ENCODE measurements at regions not wholly inside any gene's neighbourhood (a gene's known extent, or its start where the extent isn't known, plus 50 kb on each side); places are given as distances from the start of the nearest gene placed in this dataset.

DNA sequence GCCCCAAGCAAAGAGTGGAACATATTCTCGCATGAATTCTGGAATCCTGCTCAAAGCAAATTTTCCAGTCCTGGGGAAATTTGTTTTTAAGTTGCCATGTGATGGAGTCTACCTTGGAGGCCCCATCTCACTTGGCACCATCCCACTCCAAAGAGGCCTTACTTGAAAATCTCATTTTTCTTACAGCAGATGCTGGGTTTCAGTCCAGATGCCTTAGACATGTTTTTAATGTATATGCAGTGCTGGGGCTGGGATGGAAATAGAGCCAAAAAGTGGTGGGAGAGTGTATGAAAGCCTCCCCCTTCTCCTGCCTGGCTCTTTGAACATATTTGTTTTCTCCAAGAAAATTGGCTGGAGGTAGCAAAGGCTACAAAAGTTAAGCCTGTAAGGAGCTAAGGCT, 493.7 kb downstream of the ENC1 start:
- Histone ChIP-seq H3K14ac (ENCODE audit: insufficient read length) (no peak overlapping the region), H3K79me2 (ENCODE audit: control insufficient read depth in 1 of 2, insufficient read depth in 2 of 2, low read length in 2 of 2) (no peaks in the 10 kb centered on the region), H3K27me3 (replicated peaks in 1 of 4; ENCODE audit: control insufficient read depth in 3 of 4, extremely low read depth in 1 of 4, insufficient read depth in 3 of 4, low read length in 3 of 4) (no peaks in the 10 kb centered on the region), H3K9me3 (ENCODE audit: insufficient read depth in 2 of 2, low read depth in 1 of 2, low read length in 1 of 2) (no peaks in the 10 kb centered on the region), H2AFZ (ENCODE audit: low read length) (no peak overlapping the region), H2BK15ac (ENCODE audit: low read length) (no peak overlapping the region), H4K8ac (ENCODE audit: extremely low read depth, insufficient read depth, low read length) (no peak overlapping the region), H4K20me1 (replicated peaks in 1 of 2; ENCODE audit: control insufficient read depth in 1 of 2, insufficient read depth in 2 of 2, low read length in 2 of 2) (no peaks in the 10 kb centered on the region), H2BK120ac (replicated peaks; ENCODE audit: low read depth, low read length) (no peak overlapping the region), H2BK20ac (ENCODE audit: low read length) (no peak overlapping the region), H3K79me1 (ENCODE audit: low read depth, low read length) (no peaks in the 10 kb centered on the region), H2BK12ac (ENCODE audit: low read depth, low read length) (no peak overlapping the region), H3K36me3 (ENCODE audit: control insufficient read depth in 2 of 4, insufficient read depth in 4 of 4, low read length in 3 of 4) (no peaks in the 10 kb centered on the region), H2AK5ac (ENCODE audit: low read depth, low read length) (no peak overlapping the region), H3K23me2 (ENCODE audit: low read depth, low read length) (0 out of 2 replicates have a peak, but pooled peaks cover 4% of the 10 kb centered on the region), H4K91ac (replicated peaks; ENCODE audit: insufficient read length, low read length) (no peak overlapping the region), H3K4me2 (ENCODE audit: insufficient read depth in 1 of 2, low read depth in 2 of 2, low read length in 2 of 2) (no peak overlapping the region), H3K18ac (ENCODE audit: extremely low read depth, low read length) (no peak overlapping the region), H3K27ac (ENCODE audit: low read depth, low read length) (no peak overlapping the region), H3K9ac (replicated peaks in 1 of 4; ENCODE audit: extremely low read depth in 1 of 4, low read depth in 3 of 4, low read length in 3 of 4) (no peak overlapping the region), H3K4me3 (ENCODE audit: extremely low read depth in 1 of 4, insufficient read depth in 2 of 4, low read depth in 3 of 4, low read length in 4 of 4) (no peak overlapping the region), H4K5ac (ENCODE audit: insufficient read length, low read depth, low read length) (no peak overlapping the region), H3K4me1 (replicated peaks in 1 of 4; ENCODE audit: control insufficient read depth in 3 of 4, insufficient read depth in 4 of 4, low read length in 3 of 4) (no peaks in the 10 kb centered on the region), H3K56ac (replicated peaks; ENCODE audit: insufficient read length, low read depth, low read length) (no peak overlapping the region), H3K4ac (replicated peaks; ENCODE audit: insufficient read length, low read depth, low read length) (no peak overlapping the region), H3K23ac (ENCODE audit: insufficient read length) (no peak overlapping the region), H2BK5ac (ENCODE audit: low read depth, low read length) (no peak overlapping the region)
- POLR2A ChIA-PET (ENCODE audit: partially characterized antibody), result interaction anchor here (0.7 kb wide), 1 partner anchor 494 kb away, joined by 3 read pairs; the partner anchor contains the start of gene ENC1
- CTCF ChIA-PET (ENCODE audit: partially characterized antibody), result no interaction called here
- FAIRE-seq, result no peak
- WGBS, 2 experiments (ENCODE audit: extremely low coverage in 1 of 2, insufficient coverage in 1 of 2, insufficient read length in 1 of 2, insufficient replicate concordance in 2 of 2, low coverage in 1 of 2, low lambda C conversion rate in 2 of 2, missing lambda C conversion rate in 1 of 2), result 92% methylated on average over 1 of the region's 1 CpG; no CpG with 5 or more reads in 1 of the 2 experiments
- DNase-seq (ENCODE audit: low read depth in 1 of 2, low spot score in 2 of 2), result no peak
- no peak for TF ChIP-seq GTF2F1 (IDR thresholded peaks at IDR 0.05; ENCODE audit: borderline replicate concordance, low read depth, low read length)
